Left ventricle myocardium inferior (tissue), 1 donor: ENCODE measurements at regions not wholly inside any gene's neighbourhood (a gene's known extent, or its start where the extent isn't known, plus 50 kb on each side); places are given as distances from the start of the nearest gene placed in this dataset.
A peak's percentile ranks its signal among the peaks of the same experiment; 100 is the strongest.

Experiments
- DNase-seq: peaks from one replicate; pipeline ENCODE4 v3.0.0-alpha.2; 2020
- H3K27ac ChIP-seq: fragments of 200-600 bp; replicated peaks from 2 replicates; pipeline ENCODE4 v1.8.0; 2021
- H3K27me3 ChIP-seq: fragments of 200-600 bp; 2 replicates; pipeline ENCODE4 v1.8.0; 2021; ENCODE audit warnings: low read depth
- H3K36me3 ChIP-seq: fragments of 200-600 bp; 2 replicates; pipeline ENCODE4 v1.8.0; 2021
- H3K4me1 ChIP-seq: fragments of 200-600 bp; 2 replicates; pipeline ENCODE4 v1.8.0; 2021
- H3K4me3 ChIP-seq: fragments of 200-600 bp; 2 replicates; pipeline ENCODE4 v1.8.0; 2021; ENCODE audit warnings: mild to moderate bottlenecking, moderate library complexity
- H3K9me3 ChIP-seq: fragments of 200-600 bp; replicated peaks from 2 replicates; pipeline ENCODE4 v1.8.0; 2021
- intact Hi-C: fragments of 100-400 bp; cut with micrococcal nuclease; formaldehyde crosslinking; loops from one replicate; pipeline ENCODE4 v1.11.0; 2022
- TF ChIP-seq, protein P1 (sequence below): fragments of 200-600 bp; IDR thresholded peaks from 2 replicates; pipeline ENCODE4 v1.8.0; 2021; ENCODE audit warnings: antibody characterized with exemption, mild to moderate bottlenecking, borderline replicate concordance
- donor health status: DM: no; HTN: yes; CAD: no; lungs with severe emphysema.

DNA sequence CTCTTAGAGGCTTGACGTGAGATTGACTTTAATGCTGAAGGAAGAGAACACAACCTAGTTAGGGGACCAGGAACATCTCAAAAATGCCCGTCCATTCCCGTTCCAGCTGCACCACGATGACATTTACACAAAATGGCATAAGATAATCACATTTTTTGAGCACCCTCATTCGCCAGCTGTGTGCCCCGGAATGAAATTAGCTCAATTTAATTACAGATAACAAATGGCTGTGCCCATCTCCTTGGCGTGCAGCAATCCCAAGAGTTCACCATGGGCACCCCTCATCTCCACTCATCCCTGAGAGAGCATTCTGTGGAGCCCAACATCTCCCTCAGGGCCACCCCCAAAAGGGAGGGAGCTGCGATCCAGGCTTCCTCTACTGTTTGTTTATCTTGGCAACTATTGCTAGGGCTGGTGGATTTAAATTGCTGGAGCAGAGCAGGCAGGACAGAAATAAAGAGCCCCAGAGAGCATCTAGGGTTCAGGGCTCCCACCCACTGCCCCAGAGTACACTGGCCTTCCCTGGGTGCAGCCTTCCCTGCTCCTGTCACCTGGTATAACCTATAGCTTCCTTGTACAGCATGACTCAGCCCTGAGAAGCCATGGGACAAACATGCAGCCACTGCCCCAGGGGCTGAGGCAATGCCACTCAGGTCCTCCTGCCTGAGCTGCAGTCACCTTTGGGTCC lies 263.5 kb downstream of the ZEB1 start:
- H3K9me3 ChIP-seq: peaks cover 5% of the 10 kb centered on the region
- no peaks in the 10 kb centered on the region for H3K36me3 ChIP-seq
- H3K4me3 ChIP-seq: no peak overlapping the region
- H3K27me3 ChIP-seq: no peaks in the 10 kb centered on the region
- peak overlapping the region; percentile 70 for H3K27ac ChIP-seq
- TF ChIP-seq, protein P1, sequence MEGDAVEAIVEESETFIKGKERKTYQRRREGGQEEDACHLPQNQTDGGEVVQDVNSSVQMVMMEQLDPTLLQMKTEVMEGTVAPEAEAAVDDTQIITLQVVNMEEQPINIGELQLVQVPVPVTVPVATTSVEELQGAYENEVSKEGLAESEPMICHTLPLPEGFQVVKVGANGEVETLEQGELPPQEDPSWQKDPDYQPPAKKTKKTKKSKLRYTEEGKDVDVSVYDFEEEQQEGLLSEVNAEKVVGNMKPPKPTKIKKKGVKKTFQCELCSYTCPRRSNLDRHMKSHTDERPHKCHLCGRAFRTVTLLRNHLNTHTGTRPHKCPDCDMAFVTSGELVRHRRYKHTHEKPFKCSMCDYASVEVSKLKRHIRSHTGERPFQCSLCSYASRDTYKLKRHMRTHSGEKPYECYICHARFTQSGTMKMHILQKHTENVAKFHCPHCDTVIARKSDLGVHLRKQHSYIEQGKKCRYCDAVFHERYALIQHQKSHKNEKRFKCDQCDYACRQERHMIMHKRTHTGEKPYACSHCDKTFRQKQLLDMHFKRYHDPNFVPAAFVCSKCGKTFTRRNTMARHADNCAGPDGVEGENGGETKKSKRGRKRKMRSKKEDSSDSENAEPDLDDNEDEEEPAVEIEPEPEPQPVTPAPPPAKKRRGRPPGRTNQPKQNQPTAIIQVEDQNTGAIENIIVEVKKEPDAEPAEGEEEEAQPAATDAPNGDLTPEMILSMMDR: no peak
- peaks cover 44% of the 10 kb centered on the region for H3K4me1 ChIP-seq
- no peak for DNase-seq
- intact Hi-C loops: no loop called here

DNA sequence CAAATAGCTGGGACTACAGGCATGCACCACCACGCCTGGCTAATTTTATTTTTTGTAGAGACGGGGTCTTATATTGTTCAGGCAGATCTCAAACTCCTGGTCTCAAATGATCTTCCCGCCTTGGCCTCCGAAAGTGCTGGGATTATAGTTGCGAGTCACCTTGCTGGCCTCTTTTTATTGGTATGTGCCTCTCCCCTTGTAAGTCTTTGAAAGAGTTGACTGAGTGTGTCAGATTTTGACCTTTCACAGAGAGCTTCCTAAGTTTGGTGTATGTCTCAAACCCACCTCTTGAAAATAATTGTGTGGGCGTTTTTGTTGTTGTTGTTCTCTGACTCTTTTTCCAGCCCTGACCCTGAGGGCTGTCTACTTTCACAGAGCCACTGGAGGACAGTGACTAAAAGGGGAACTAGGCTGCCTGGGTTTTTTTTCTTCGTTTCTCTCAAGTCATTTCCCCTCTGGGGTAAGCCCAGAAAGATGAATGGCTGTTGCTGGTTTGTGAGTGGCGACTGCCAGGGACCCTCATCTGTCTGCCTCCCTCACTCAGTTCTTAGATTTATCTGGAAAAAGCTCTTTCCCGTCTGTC lies 262.8 kb downstream of the ZEB1 start:
- peak overlapping the region; percentile 70 for H3K27ac ChIP-seq
- intact Hi-C loops: no loop called here
- H3K27me3 ChIP-seq: no peaks in the 10 kb centered on the region
- TF ChIP-seq, protein P1: no peak
- H3K4me1 ChIP-seq: peaks cover 44% of the 10 kb centered on the region
- H3K36me3 ChIP-seq: no peaks in the 10 kb centered on the region
- DNase-seq: no peak
- H3K9me3 ChIP-seq: peaks cover 8% of the 10 kb centered on the region
- no peak overlapping the region for H3K4me3 ChIP-seq

DNA sequence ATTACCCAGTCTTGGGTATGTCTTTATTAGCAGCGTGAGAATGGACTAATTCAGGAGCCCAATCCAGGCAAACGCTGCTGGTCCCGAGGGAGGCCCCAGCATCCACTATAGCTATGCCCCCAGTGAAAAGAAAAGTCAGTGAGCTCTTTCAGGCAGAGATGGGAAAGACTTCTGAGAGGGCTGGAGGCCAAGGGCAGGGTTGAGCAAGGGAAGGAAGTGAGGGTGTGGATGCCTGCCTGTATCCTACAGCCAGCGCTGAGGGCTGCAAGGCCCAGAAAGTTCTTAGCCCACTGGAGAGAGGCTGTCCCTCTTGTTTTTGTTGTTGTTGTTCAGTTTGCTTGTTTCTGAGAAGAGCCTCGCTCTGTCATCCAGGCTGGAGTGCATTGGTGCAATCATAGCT lies 261.6 kb downstream of the ZEB1 start:
- TF ChIP-seq, protein P1: no peak
- Histone ChIP-seq H3K27me3 (no peaks in the 10 kb centered on the region), H3K4me3 (no peak overlapping the region), H3K4me1 (peaks cover 44% of the 10 kb centered on the region), H3K27ac (peak overlapping the region; percentile 70), H3K36me3 (no peaks in the 10 kb centered on the region), H3K9me3 (peaks cover 9% of the 10 kb centered on the region)
- DNase-seq: no peak
- intact Hi-C loops: no loop called here
